ENCODE measurements at regions not wholly inside any gene's neighbourhood (a gene's known extent, or its start where the extent isn't known, plus 50 kb on each side); places are given as distances from the start of the nearest gene placed in this dataset.

GRCh38 chr10:45058992-45059561 lies 58.4 kb downstream of the ZNF22 start:
- no peak for TF ChIP-seq CTCF (conservative IDR thresholded peaks at IDR 0.05 in 1 of 2, IDR thresholded peaks at IDR 0.05 in 1 of 2; ENCODE audit: low read depth in 1 of 2, low read length in 2 of 2)
- TF ChIP-seq EZH2 (IDR thresholded peaks at IDR 0.05; ENCODE audit: low read length, missing control alignments), result no peak

Data from fibroblast of lung (primary cell).